IMR-90 (cell line): ENCODE measurements at regions not wholly inside any gene's neighbourhood (a gene's known extent, or its start where the extent isn't known, plus 50 kb on each side); places are given as distances from the start of the nearest gene placed in this dataset.

Experiments used
- ATAC-seq: fragments of 200-7000 bp; cut with Tn5 transposase; 2 replicates; pipeline ENCODE4 v1.9.1; 2020; ENCODE audit warnings: low read depth, mild to moderate bottlenecking, moderate library complexity
- BruUV-seq: library from RNA; stranded (reverse); fragments of 400-500 nt; replicated peaks from 2 replicates; lab custom pipeline; 2021; lab: Mats Ljungman, UMichigan
- CTCF ChIA-PET: fragments of 300-600 bp; formaldehyde crosslinking; extraction: SDS; loops from one replicate; lab custom pipeline; 2021; ENCODE audit warnings: antibody characterized with exemption; lab: Yijun Ruan, JAX
- POLR2A ChIA-PET: fragments of 300-600 bp; sonication (Branson Sonifier 250); formaldehyde crosslinking; loops from one replicate; lab custom pipeline; 2022; ENCODE audit warnings: antibody characterized with exemption; ENCODE audit not compliant: unreplicated experiment; lab: Charles Lee
- DNase-seq: peaks from one replicate; pipeline ENCODE4 v3.0.0; 2013
- H2AFZ ChIP-seq: replicated peaks from 2 replicates; pipeline ENCODE3; 2013; ENCODE audit warnings: low read length, mild to moderate bottlenecking; ENCODE audit not compliant: poor library complexity
- H2AK5ac ChIP-seq: 2 replicates; pipeline ENCODE4 v1.6.1; 2013; ENCODE audit warnings: low read depth, low read length, inconsistent platforms
- H2AK9ac ChIP-seq: replicated peaks from 2 replicates; pipeline ENCODE3; 2013; ENCODE audit warnings: mild to moderate bottlenecking, low read depth, low read length, moderate library complexity; ENCODE audit not compliant: poor library complexity
- H2BK120ac ChIP-seq: 2 replicates; pipeline ENCODE4 v1.6.1; 2013; ENCODE audit warnings: low read depth, low read length, inconsistent platforms
- H2BK15ac ChIP-seq: 3 replicates; pipeline ENCODE4 v1.6.1; 2013; ENCODE audit warnings: low read depth, low read length, inconsistent platforms
- H2BK20ac ChIP-seq: 2 replicates; pipeline ENCODE4 v1.6.1; 2013; ENCODE audit warnings: low read depth, mild to moderate bottlenecking, inconsistent platforms, low read length, moderate library complexity
- H2BK5ac ChIP-seq: 2 replicates; pipeline ENCODE4 v1.6.1; 2013; ENCODE audit warnings: mild to moderate bottlenecking, low read depth, low read length, inconsistent platforms; ENCODE audit not compliant: poor library complexity, severe bottlenecking
- H3K14ac ChIP-seq: replicated peaks from 2 replicates; pipeline ENCODE4 v1.6.1; 2013; ENCODE audit warnings: low read depth, low read length, inconsistent platforms
- H3K18ac ChIP-seq: 2 replicates; pipeline ENCODE4 v1.6.1; 2013; ENCODE audit warnings: low read depth, low read length, control low read depth
- H3K23ac ChIP-seq: 2 replicates; pipeline ENCODE4 v1.6.1; 2013; ENCODE audit warnings: low read depth, low read length, inconsistent platforms
- H3K27ac ChIP-seq: 2 replicates; pipeline ENCODE4 v1.5.1; 2013; ENCODE audit warnings: mild to moderate bottlenecking, control low read depth, low read length; ENCODE audit not compliant: insufficient read depth
- H3K27me3 ChIP-seq: 2 replicates; pipeline ENCODE4 v1.6.1; 2013; ENCODE audit warnings: low read length; ENCODE audit not compliant: control insufficient read depth, insufficient read depth
- H3K36me3 ChIP-seq: 2 replicates; pipeline ENCODE4 v1.6.1; 2013; ENCODE audit warnings: low read length, mixed read lengths; ENCODE audit not compliant: control insufficient read depth, insufficient read depth
- H3K4ac ChIP-seq: 2 replicates; pipeline ENCODE4 v1.6.1; 2013; ENCODE audit warnings: low read depth, low read length, inconsistent platforms
- H3K4me1 ChIP-seq: 2 replicates; pipeline ENCODE4 v1.6.1; 2013; ENCODE audit warnings: low read length, mixed read lengths; ENCODE audit not compliant: control insufficient read depth, insufficient read depth
- H3K4me2 ChIP-seq: 2 replicates; pipeline ENCODE4 v1.6.1; 2013; ENCODE audit warnings: low read depth, mild to moderate bottlenecking, control low read depth, low read length, moderate library complexity
- H3K4me3 ChIP-seq: 2 replicates; pipeline ENCODE4 v1.5.1; 2013; ENCODE audit warnings: low read depth, mild to moderate bottlenecking, control low read depth, low read length, moderate library complexity; ENCODE audit not compliant: insufficient read depth
- H3K56ac ChIP-seq: 2 replicates; pipeline ENCODE4 v1.6.1; 2013; ENCODE audit warnings: low read length, inconsistent platforms; ENCODE audit not compliant: insufficient read depth; ENCODE audit errors: extremely low read depth
- H3K79me1 ChIP-seq, 2 experiments: 2 replicates each; pipeline ENCODE4 v1.6.1; 2013; ENCODE audit warnings: low read length in 2 of 2, inconsistent platforms in 1 of 2, low read depth in 1 of 2
- H3K9ac ChIP-seq: 2 replicates; pipeline ENCODE4 v1.6.1; 2013; ENCODE audit warnings: low read depth, low read length, control low read depth
- H3K9me1 ChIP-seq: 2 replicates; pipeline ENCODE4 v1.6.1; 2013; ENCODE audit warnings: low read length, inconsistent platforms; ENCODE audit not compliant: insufficient read depth
- H3K9me3 ChIP-seq: 2 replicates; pipeline ENCODE4 v1.6.1; 2013; ENCODE audit warnings: low read length; ENCODE audit not compliant: control insufficient read depth, insufficient read depth
- H4K20me1 ChIP-seq: 2 replicates; pipeline ENCODE4 v1.6.1; 2013; ENCODE audit warnings: low read length, inconsistent platforms; ENCODE audit not compliant: insufficient read depth
- H4K5ac ChIP-seq: 2 replicates; pipeline ENCODE4 v1.6.1; 2013; ENCODE audit warnings: mild to moderate bottlenecking, low read depth, low read length, control low read depth
- H4K8ac ChIP-seq, 2 experiments: 2 replicates each; pipeline ENCODE4 v1.6.1; 2013; ENCODE audit warnings: low read depth in 2 of 2, low read length in 2 of 2, control low read depth in 1 of 2, inconsistent platforms in 1 of 2
- H4K91ac ChIP-seq: 2 replicates; pipeline ENCODE4 v1.6.1; 2013; ENCODE audit warnings: low read depth, low read length, inconsistent platforms; ENCODE audit not compliant: insufficient read depth
- BHLHE40 ChIP-seq: fragments of 150-350 bp; IDR thresholded peaks from 2 replicates; pipeline ENCODE4 v1.6.1; 2016; ENCODE audit warnings: mild to moderate bottlenecking, low read depth, low read length
- CHD1 ChIP-seq: IDR thresholded peaks from 2 replicates; pipeline ENCODE4 v1.6.1; 2012; ENCODE audit warnings: low read depth, low read length, improper control_type of control experiment
- CTCF ChIP-seq: conservative IDR thresholded peaks from 2 replicates; pipeline ENCODE4 v1.5.1; 2012; ENCODE audit warnings: mild to moderate bottlenecking, low read depth, low read length, improper control_type of control experiment
- MAZ ChIP-seq: IDR thresholded peaks from 2 replicates; pipeline ENCODE4 v1.6.1; 2012; ENCODE audit warnings: low read depth, mild to moderate bottlenecking, low read length, improper control_type of control experiment, moderate library complexity, borderline replicate concordance
- RFX5 ChIP-seq: IDR thresholded peaks from 2 replicates; pipeline ENCODE4 v1.8.0; 2012; ENCODE audit warnings: low read depth, mild to moderate bottlenecking, low read length, moderate library complexity
- SMC3 ChIP-seq: fragments of 150-350 bp; IDR thresholded peaks from 2 replicates; pipeline ENCODE4 v1.6.1; 2016; ENCODE audit warnings: low read depth, mild to moderate bottlenecking, antibody characterized with exemption, low read length, moderate library complexity
- WGBS, 2 experiments: methylation state at CpG; one replicate each; pipeline versions ENCODE4 v1.1.5 to v1.1.7; 2013; ENCODE audit warnings: missing lambda C conversion rate in 2 of 2; ENCODE audit not compliant: insufficient read length in 1 of 2; ENCODE audit errors: extremely low coverage in 2 of 2; 5-methylcytosine and 5-hydroxymethylcytosine counted together
- dilution Hi-C: fragments of 300-500 bp; cut with HindIII; formaldehyde crosslinking; loops from one replicate; pipeline ENCODE4 v1.14.3; 2018; ENCODE audit warnings: low sequenced_read_pairs; ENCODE audit not compliant: unreplicated experiment
- in situ Hi-C: fragments of 300-500 bp; cut with MboI; formaldehyde crosslinking; loops from 3 replicates; pipeline ENCODE4 v1.14.3; 2019; ENCODE audit warnings: low sequenced_read_pairs, inconsistent platforms, mixed read lengths
- intact Hi-C: fragments of 100-400 bp; cut with micrococcal nuclease; formaldehyde crosslinking; loops from 2 replicates; pipeline ENCODE4 v1.10.0; 2022

DNA sequence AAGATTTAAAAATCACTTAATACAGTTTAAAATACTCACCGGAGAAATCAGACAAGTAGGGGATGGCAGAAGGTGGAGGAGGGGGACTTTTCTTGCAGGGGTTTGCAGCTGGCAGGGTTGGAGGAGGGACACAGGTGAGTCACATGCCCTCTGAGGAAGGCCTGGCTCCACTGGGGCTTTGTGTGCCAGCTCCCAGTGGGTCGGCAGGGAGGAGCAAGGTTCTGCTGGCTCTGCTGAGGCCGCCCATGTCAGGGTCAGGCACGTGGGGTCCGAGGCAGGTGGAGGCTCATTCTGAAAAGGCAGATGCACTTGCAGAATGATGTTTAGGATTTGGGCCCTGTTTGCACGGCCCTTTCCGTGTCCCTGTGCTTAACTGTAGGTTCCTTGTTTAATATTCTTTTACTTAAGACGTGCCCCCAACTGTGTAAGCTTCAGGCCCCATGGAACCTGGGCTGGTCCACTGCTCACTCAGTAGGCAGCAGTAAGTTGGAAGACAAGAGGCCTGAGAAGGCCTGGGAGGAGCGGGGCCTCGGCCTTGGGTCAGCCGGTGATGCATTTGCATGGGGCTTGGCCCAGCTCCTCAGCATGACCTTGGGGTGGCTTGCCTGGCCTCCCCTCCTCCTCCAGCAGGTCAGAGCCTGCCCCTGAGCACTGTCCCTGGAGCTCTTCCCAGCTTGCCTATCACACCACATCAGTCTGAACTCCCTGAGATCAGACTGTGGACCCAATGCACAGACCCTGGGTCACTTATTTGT is 141.0 kb downstream of the GLI2 start:
- peaks cover 87% of the 10 kb centered on the region for H4K20me1 ChIP-seq
- DNase-seq, result no peak
- H2BK5ac ChIP-seq, result no peak overlapping the region
- H2BK120ac ChIP-seq, result no peak overlapping the region
- no peak overlapping the region for H3K9ac ChIP-seq
- dilution Hi-C loops, result no loop called here
- ATAC-seq, result no peak
- intact Hi-C loops, result no loop called here
- no peak overlapping the region for H4K5ac ChIP-seq
- H3K79me1 ChIP-seq, result peaks cover 40 to 87% of the 10 kb centered on the region in 2 experiments
- H3K4ac ChIP-seq, result no peak overlapping the region
- no peak overlapping the region for H2AK5ac ChIP-seq
- H3K27me3 ChIP-seq, result no peaks in the 10 kb centered on the region
- H2AFZ ChIP-seq, result no peak overlapping the region
- H3K4me2 ChIP-seq, result no peak overlapping the region
- H3K4me3 ChIP-seq, result no peak overlapping the region
- TF ChIP-seq MAZ (no peak), SMC3 (no peak), CTCF (no peak), CHD1 (no peak), RFX5 (no peak), BHLHE40 (no peak)
- no peak overlapping the region for H4K91ac ChIP-seq
- H3K9me1 ChIP-seq, result peaks cover 42% of the 10 kb centered on the region
- peaks cover 20% of the 10 kb centered on the region for H3K4me1 ChIP-seq
- CTCF ChIA-PET, result no interaction called here
- no peak overlapping the region for H3K23ac ChIP-seq
- no TSS peak for BruUV-seq
- POLR2A ChIA-PET, result no interaction called here
- H2AK9ac ChIP-seq, result no peak overlapping the region
- WGBS, 2 experiments, result 90% methylated on average over 2 of the region's 11 CpGs; no CpG with 5 or more reads in 1 of the 2 experiments
- H3K36me3 ChIP-seq, result no peaks in the 10 kb centered on the region; the same call in 1 of the 2 replicates
- no peak overlapping the region for H3K27ac ChIP-seq
- no peak overlapping the region for H2BK15ac ChIP-seq
- H3K18ac ChIP-seq, result no peak overlapping the region
- H2BK20ac ChIP-seq, result no peak overlapping the region
- H3K9me3 ChIP-seq, result no peaks in the 10 kb centered on the region
- no peak overlapping the region for H4K8ac ChIP-seq
- H3K14ac ChIP-seq, result no peak overlapping the region
- no peak overlapping the region for H3K56ac ChIP-seq
- in situ Hi-C loops, result no loop called here
